Tibial artery (tissue), 4 donors: ENCODE measurements at regions not wholly inside any gene's neighbourhood (a gene's known extent, or its start where the extent isn't known, plus 50 kb on each side); places are given as distances from the start of the nearest gene placed in this dataset.

Source experiments
- DNase-seq, 2 donors: peaks; one replicate each; pipeline ENCODE4 v3.0.0-alpha.2; 2019
- H3K27ac ChIP-seq, 2 donors: fragments of 200-600 bp; sonication (generic) in 1 of 2; 1 replicate in 1 of 2; 2 replicates in 1 of 2; pipeline ENCODE4 v1.5.1; 2018 to 2019; ENCODE audit warnings: mild to moderate bottlenecking in 1 of 2
- H3K27me3 ChIP-seq, 2 donors: fragments of 200-600 bp; sonication (generic) in 1 of 2; one replicate each; pipeline versions ENCODE4 v1.5.1 to v1.6.0; 2016 to 2019
- H3K36me3 ChIP-seq, 3 donors: fragments of 200-600 bp; sonication (generic) in 2 of 3; one replicate each; pipeline ENCODE4 v1.5.1; 2016 to 2019; ENCODE audit warnings: mild to moderate bottlenecking in 2 of 3
- H3K4me1 ChIP-seq, 4 donors: fragments of 200-600 bp; sonication (generic) in 2 of 4; 1 replicate in 3 of 4; 2 replicates in 1 of 4; pipeline ENCODE4 v1.5.1; 2016 to 2019
- H3K4me3 ChIP-seq, 2 donors: fragments of 200-600 bp; sonication (generic) in 1 of 2; 1 replicate in 1 of 2; 2 replicates in 1 of 2; pipeline ENCODE4 v1.5.1; 2018 to 2019; ENCODE audit warnings: mild to moderate bottlenecking in 2 of 2
- H3K9me3 ChIP-seq, 3 donors: fragments of 200-600 bp; sonication (generic) in 1 of 3; one replicate each; pipeline ENCODE4 v1.5.1; 2016 to 2019
- intact Hi-C: fragments of 100-400 bp; cut with DNase I; formaldehyde crosslinking; loops from one replicate; pipeline ENCODE4 v1.15.0; 2023; ENCODE audit warnings: low total_unique reads
- TF ChIP-seq, protein P1 (sequence below), 2 experiments: fragments of 200-600 bp in 1 of 2; fragments of 450-650 bp in 1 of 2; IDR thresholded peaks; one replicate each; pipeline ENCODE4 v1.5.1; 2017 to 2019; ENCODE audit warnings: antibody characterized with exemption in 2 of 2, mild to moderate bottlenecking in 1 of 2, moderate library complexity in 1 of 2

DNA sequence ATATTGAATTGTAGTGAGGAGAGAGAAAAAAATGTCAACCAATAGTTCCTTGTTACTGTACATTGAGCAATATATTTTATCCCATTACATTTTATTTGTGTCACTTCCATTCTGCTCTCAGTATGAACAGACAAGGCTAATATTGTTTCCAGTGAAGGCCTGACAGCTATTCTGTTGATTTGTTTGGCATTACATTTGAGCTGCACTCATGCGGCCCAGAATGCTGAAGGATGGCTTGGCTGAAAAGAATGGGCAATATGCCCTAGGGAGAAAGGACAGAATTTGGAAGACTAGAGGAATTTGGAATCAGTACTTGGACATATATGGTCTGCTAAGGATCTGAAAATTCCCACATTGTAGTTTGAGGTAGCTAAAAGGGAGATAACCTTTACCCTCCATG lies 1294.4 kb downstream of the CDH8 start:
- Histone ChIP-seq H3K4me3 (no peak overlapping the region), H3K27ac (no peak overlapping the region), H3K4me1 (no peaks in the 10 kb centered on the region), H3K9me3 (no peaks in the 10 kb centered on the region), H3K36me3 (no peaks in the 10 kb centered on the region), H3K27me3 (no peaks in the 10 kb centered on the region)
- TF ChIP-seq, protein P1, sequence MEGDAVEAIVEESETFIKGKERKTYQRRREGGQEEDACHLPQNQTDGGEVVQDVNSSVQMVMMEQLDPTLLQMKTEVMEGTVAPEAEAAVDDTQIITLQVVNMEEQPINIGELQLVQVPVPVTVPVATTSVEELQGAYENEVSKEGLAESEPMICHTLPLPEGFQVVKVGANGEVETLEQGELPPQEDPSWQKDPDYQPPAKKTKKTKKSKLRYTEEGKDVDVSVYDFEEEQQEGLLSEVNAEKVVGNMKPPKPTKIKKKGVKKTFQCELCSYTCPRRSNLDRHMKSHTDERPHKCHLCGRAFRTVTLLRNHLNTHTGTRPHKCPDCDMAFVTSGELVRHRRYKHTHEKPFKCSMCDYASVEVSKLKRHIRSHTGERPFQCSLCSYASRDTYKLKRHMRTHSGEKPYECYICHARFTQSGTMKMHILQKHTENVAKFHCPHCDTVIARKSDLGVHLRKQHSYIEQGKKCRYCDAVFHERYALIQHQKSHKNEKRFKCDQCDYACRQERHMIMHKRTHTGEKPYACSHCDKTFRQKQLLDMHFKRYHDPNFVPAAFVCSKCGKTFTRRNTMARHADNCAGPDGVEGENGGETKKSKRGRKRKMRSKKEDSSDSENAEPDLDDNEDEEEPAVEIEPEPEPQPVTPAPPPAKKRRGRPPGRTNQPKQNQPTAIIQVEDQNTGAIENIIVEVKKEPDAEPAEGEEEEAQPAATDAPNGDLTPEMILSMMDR (IDR thresholded peaks at IDR 0.05), result no peak
- DNase-seq, result no peak
- intact Hi-C loops, result no loop called here

DNA sequence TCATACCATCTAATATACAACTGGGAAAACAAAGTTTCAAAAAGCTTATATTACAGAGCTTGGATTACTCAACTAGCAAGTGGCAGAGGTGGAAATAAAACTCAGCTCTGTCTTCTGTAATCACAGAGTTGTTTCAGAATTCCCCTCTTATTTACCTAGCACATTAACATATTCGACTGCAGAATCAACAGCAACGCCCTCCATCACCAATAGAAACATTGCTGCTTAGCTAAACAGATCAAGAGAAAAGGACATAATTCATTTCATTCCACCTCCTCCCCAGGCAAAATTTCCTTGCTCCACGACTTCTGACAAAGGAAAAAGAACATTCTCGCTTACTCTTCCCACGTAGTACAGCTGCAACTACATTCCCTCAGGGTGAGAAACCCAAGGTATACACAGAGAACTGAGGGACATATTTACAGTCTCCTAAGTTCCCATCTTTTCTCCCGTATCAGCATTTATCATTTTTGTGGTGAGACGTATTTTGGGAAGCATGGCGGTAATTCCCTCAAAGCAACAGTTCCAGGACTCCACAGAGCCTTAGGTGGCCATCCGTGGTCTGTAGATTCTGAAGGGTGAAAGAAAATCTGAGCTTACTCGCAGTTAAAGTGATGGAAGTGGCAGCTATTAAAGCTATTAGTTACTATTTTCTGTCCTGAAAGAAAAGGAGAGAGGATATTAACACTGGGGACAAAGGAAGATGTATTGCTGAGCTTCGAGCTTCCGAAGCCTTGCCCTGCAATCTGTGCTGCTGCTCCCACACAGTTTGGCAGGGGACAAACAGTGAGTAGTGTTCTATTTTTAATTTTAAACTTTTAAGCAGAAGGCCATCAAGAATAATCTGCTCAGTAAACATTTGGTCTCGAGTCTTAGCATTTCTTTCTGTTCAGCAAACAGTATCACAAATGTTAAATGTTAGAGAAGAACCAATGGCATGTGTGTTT lies 1296.2 kb downstream of the CDH8 start:
- Histone ChIP-seq H3K27ac (no peak overlapping the region), H3K4me3 (no peak overlapping the region), H3K9me3 (no peaks in the 10 kb centered on the region), H3K4me1 (no peaks in the 10 kb centered on the region), H3K36me3 (no peaks in the 10 kb centered on the region), H3K27me3 (no peaks in the 10 kb centered on the region)
- TF ChIP-seq, protein P1 (IDR thresholded peaks at IDR 0.05), result no peak
- DNase-seq, result no peak
- intact Hi-C loops, result loop anchor here (1.0 kb wide), 1 partner anchor 29 kb away; no protein-coding TSS in a partner anchor

DNA sequence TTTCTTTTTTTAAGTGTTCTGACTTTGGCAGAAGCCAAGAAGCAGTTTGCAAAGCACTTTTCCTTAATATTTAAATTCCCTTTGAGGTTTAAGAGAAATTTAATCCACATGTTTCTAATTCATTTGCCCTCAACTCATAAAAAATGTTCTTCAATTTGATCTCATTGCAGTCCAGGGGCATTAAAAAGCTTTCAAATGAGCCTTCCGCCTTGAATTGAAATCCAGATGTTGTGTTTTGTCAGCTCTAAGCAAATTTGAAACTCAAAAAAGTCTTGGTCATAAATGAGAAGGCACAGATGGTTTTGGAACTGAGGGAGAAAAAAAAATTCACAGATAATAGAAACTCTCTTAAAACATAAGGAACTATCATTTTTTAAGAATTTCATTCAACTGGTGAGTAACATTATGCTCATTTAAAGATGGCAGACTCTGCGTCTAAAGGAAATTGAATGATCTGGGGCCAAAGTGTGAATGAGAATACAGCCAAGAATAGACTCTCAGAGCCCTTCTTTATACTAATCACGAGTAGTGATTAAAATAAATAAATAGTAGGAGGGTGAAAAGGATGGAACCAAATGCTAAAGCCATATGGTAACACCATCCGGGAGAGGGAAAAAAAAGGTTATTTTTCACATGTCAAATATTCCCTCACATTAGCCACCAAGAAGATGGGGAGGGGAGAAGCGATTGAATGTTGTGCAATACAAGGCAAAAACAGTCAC lies 1304.7 kb downstream of the CDH8 start:
- H3K27me3 ChIP-seq, result no peaks in the 10 kb centered on the region
- H3K4me3 ChIP-seq, result no peak overlapping the region
- intact Hi-C loops, result no loop called here
- DNase-seq, result no peak
- H3K4me1 ChIP-seq, result no peaks in the 10 kb centered on the region
- H3K9me3 ChIP-seq, result no peaks in the 10 kb centered on the region
- TF ChIP-seq, protein P1 (IDR thresholded peaks at IDR 0.05), result no peak
- H3K27ac ChIP-seq, result no peak overlapping the region
- H3K36me3 ChIP-seq, result no peaks in the 10 kb centered on the region

DNA sequence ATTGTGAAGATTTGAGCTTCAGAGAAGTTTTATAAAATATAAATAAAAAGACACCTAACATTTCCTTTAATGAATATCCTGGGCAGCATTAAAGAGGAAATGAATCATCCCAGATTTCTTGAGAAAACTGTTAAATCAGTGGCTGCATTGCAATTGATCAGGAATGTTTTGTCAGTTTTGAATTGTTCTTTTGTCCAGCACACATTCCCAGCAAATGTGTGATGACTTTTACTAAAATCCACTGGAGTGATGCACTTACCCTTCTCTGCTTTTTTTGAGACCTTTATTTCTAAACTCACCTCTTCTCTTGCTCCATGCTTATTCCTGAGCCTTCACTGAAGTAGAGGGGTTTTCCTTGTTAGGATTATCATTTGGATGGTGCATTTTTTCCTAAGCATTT lies 1307.2 kb downstream of the CDH8 start:
- TF ChIP-seq, protein P1 (IDR thresholded peaks at IDR 0.05), result no peak
- no peak overlapping the region for H3K4me3 ChIP-seq
- H3K9me3 ChIP-seq, result no peaks in the 10 kb centered on the region
- DNase-seq, result no peak
- no peaks in the 10 kb centered on the region for H3K27me3 ChIP-seq
- intact Hi-C loops, result no loop called here
- no peaks in the 10 kb centered on the region for H3K4me1 ChIP-seq
- no peaks in the 10 kb centered on the region for H3K36me3 ChIP-seq
- H3K27ac ChIP-seq, result no peak overlapping the region

DNA sequence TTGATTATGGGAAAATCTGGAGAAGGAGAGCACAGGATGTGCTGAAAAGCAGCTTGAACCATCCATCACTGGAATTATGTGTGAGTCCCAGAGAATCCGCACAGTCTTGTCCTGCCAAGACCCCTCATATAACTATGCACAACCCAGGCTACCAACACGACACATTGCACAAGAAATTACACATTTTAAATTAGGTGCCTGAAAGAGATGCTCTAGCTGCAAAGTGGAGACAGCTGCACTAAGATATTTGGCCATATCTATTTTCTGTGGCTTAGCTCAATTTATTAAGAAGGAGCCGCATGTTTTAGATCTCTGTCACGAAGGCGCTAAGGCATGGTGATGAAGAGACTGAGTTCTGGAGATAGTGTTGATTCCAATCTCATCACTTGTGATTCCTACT lies 1308.4 kb downstream of the CDH8 start:
- TF ChIP-seq, protein P1 (IDR thresholded peaks at IDR 0.05), result no peak

More for the DNA sequence above, 1308.4 kb downstream of the CDH8 start:
- H3K36me3 ChIP-seq, result no peaks in the 10 kb centered on the region
- no peak overlapping the region for H3K4me3 ChIP-seq
- no peaks in the 10 kb centered on the region for H3K9me3 ChIP-seq
- no peaks in the 10 kb centered on the region for H3K4me1 ChIP-seq
- H3K27ac ChIP-seq, result no peak overlapping the region
- no peak for DNase-seq
- no peaks in the 10 kb centered on the region for H3K27me3 ChIP-seq
- intact Hi-C loops, result no loop called here
